HCT116 (cell line): ENCODE measurements at regions not wholly inside any gene's neighbourhood (a gene's known extent, or its start where the extent isn't known, plus 50 kb on each side); places are given as distances from the start of the nearest gene placed in this dataset.

Source experiments
- CTCF ChIP-seq, 3 experiments: fragments of 200-600 bp in 1 of 3; sonication (generic) in 1 of 3; IDR thresholded peaks in 2 of 3; conservative IDR thresholded peaks in 1 of 3; 2 replicates each; pipeline ENCODE4 v1.5.1; 2012 to 2017; ENCODE audit warnings: low read depth in 2 of 3, low read length in 2 of 3, antibody characterized with exemption in 1 of 3, borderline replicate concordance in 1 of 3, control low read depth in 1 of 3, mild to moderate bottlenecking in 1 of 3, mixed read lengths in 1 of 3, mixed run types in 1 of 3, moderate library complexity in 1 of 3; ENCODE audit not compliant: insufficient read depth in 1 of 3
- EZH2 ChIP-seq: fragments of 200-600 bp; sonication (generic); IDR thresholded peaks from 2 replicates; pipeline ENCODE4 v1.6.1; 2017; ENCODE audit warnings: antibody characterized with exemption, mixed run types
- EZH2phosphoT487 ChIP-seq: fragments of 200-600 bp; IDR thresholded peaks from 2 replicates; pipeline ENCODE4 v1.6.1; 2018; ENCODE audit warnings: antibody characterized with exemption, borderline replicate concordance
- POLR2A ChIP-seq: IDR thresholded peaks from 2 replicates; pipeline ENCODE4 v1.7.0; 2011; ENCODE audit warnings: borderline replicate concordance; ENCODE audit not compliant: insufficient read depth, insufficient read length; ENCODE audit errors: extremely low read depth
- POLR2AphosphoS5 ChIP-seq: IDR thresholded peaks from 2 replicates; pipeline ENCODE4 v1.6.1; 2011; ENCODE audit warnings: mild to moderate bottlenecking, low read depth, low read length, moderate library complexity
- REST ChIP-seq: IDR thresholded peaks from 2 replicates; pipeline ENCODE4 v1.6.1; 2012; ENCODE audit warnings: low read depth
- TCF7L2 ChIP-seq: IDR thresholded peaks from 2 replicates; pipeline ENCODE4 v1.7.0; 2011; ENCODE audit warnings: borderline replicate concordance, inconsistent platforms; ENCODE audit not compliant: insufficient read depth, insufficient read length; ENCODE audit errors: extremely low read depth
- ZFX ChIP-seq: fragments of 450-650 bp; IDR thresholded peaks from 2 replicates; pipeline ENCODE4 v1.6.1; 2017
- ZNF274 ChIP-seq: fragments of 200-500 bp; sonication (Bioruptor generic); IDR thresholded peaks from 2 replicates; pipeline ENCODE4 v1.6.1; 2014; ENCODE audit warnings: mild to moderate bottlenecking, low read depth, low read length, inconsistent platforms
- TF ChIP-seq, protein P1 (sequence below): IDR thresholded peaks from 2 replicates; pipeline ENCODE4 v1.6.1; 2012

- TF ChIP-seq CTCF (IDR thresholded peaks at IDR 0.05 in 2 of 3, conservative IDR thresholded peaks at IDR 0.05 in 1 of 3; ENCODE audit: borderline replicate concordance in 1 of 3, insufficient read depth in 1 of 3, low read depth in 2 of 3, low read length in 2 of 3), result no peak
- TF ChIP-seq EZH2phosphoT487, result no peak
- no peak for TF ChIP-seq EZH2
- TF ChIP-seq TCF7L2, result no peak
- TF ChIP-seq REST, result no peak
- TF ChIP-seq, protein P1, sequence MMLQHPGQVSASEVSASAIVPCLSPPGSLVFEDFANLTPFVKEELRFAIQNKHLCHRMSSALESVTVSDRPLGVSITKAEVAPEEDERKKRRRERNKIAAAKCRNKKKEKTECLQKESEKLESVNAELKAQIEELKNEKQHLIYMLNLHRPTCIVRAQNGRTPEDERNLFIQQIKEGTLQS, result no peak
- TF ChIP-seq POLR2AphosphoS5, result no peak
- no peak for TF ChIP-seq ZFX
- no peak for TF ChIP-seq POLR2A
- no peak for TF ChIP-seq ZNF274
These were observed 272.2 kb upstream of the DMRT1 start for GRCh38 chr9:569296-569695.
